DND-41 (cell line): ENCODE measurements at regions not wholly inside any gene's neighbourhood (a gene's known extent, or its start where the extent isn't known, plus 50 kb on each side); places are given as distances from the start of the nearest gene placed in this dataset.

Source experiments
- ATAC-seq: fragments of 200-7000 bp; cut with Tn5 transposase; 3 replicates; pipeline ENCODE4 v1.9.1; 2021; ENCODE audit warnings: low read depth; ENCODE audit not compliant: insufficient read depth
- DNase-seq: peaks from one replicate; pipeline ENCODE4 v3.0.0-alpha.2; 2020
- H2AFZ ChIP-seq: 2 replicates; pipeline ENCODE4 v1.6.0; 2012; ENCODE audit warnings: low read depth, low read length
- H3K27ac ChIP-seq: 2 replicates; pipeline ENCODE4 v1.5.1; 2012; ENCODE audit warnings: low read length, inconsistent platforms
- H3K27me3 ChIP-seq: fragments of 200-600 bp; sonication (generic); 2 replicates; pipeline ENCODE4 v1.6.0; 2012; ENCODE audit warnings: low read length, mild to moderate bottlenecking, inconsistent platforms; ENCODE audit not compliant: insufficient read depth, poor library complexity
- H3K36me3 ChIP-seq: 2 replicates; pipeline ENCODE4 v1.5.1; 2012; ENCODE audit warnings: low read length, inconsistent platforms; ENCODE audit not compliant: insufficient read depth
- H3K4me1 ChIP-seq: 2 replicates; pipeline ENCODE4 v1.5.1; 2012; ENCODE audit warnings: mild to moderate bottlenecking, low read length; ENCODE audit not compliant: insufficient read depth
- H3K4me2 ChIP-seq: 2 replicates; pipeline ENCODE4 v1.6.0; 2012; ENCODE audit warnings: mild to moderate bottlenecking, moderate library complexity, low read length, inconsistent platforms; ENCODE audit not compliant: insufficient read depth
- H3K4me3 ChIP-seq, 2 experiments: fragments of 200-600 bp in 1 of 2; shearing (Covaris generic) in 1 of 2; 2 replicates each; pipeline ENCODE4 v1.5.1; 2012 to 2016; ENCODE audit warnings: inconsistent platforms in 2 of 2, low read length in 2 of 2, mild to moderate bottlenecking in 2 of 2, low read depth in 1 of 2, moderate library complexity in 1 of 2
- H3K79me2 ChIP-seq: 2 replicates; pipeline ENCODE4 v1.6.0; 2012; ENCODE audit warnings: low read length, inconsistent platforms; ENCODE audit not compliant: insufficient read depth
- H3K9ac ChIP-seq: 2 replicates; pipeline ENCODE4 v1.6.0; 2012; ENCODE audit warnings: low read depth, mild to moderate bottlenecking, inconsistent platforms, low read length, moderate library complexity
- H3K9me3 ChIP-seq: 2 replicates; pipeline ENCODE4 v1.5.1; 2012; ENCODE audit warnings: low read length, moderate library complexity, mild to moderate bottlenecking, inconsistent platforms; ENCODE audit not compliant: insufficient read depth, severe bottlenecking
- H4K20me1 ChIP-seq: 2 replicates; pipeline ENCODE4 v1.6.0; 2012; ENCODE audit warnings: low read length; ENCODE audit not compliant: insufficient read depth
- EZH2 ChIP-seq: IDR thresholded peaks from 3 replicates; pipeline ENCODE4 v1.6.1; 2012; ENCODE audit warnings: borderline replicate concordance, low read depth, mild to moderate bottlenecking, moderate library complexity, low read length, inconsistent platforms; ENCODE audit not compliant: severe bottlenecking
- TF ChIP-seq, protein P1 (sequence below): IDR thresholded peaks from 2 replicates; pipeline ENCODE4 v1.5.1; 2012; ENCODE audit warnings: borderline replicate concordance, low read length, moderate library complexity, mild to moderate bottlenecking; ENCODE audit not compliant: poor library complexity, severe bottlenecking; ENCODE audit errors: extremely low read depth

DNA sequence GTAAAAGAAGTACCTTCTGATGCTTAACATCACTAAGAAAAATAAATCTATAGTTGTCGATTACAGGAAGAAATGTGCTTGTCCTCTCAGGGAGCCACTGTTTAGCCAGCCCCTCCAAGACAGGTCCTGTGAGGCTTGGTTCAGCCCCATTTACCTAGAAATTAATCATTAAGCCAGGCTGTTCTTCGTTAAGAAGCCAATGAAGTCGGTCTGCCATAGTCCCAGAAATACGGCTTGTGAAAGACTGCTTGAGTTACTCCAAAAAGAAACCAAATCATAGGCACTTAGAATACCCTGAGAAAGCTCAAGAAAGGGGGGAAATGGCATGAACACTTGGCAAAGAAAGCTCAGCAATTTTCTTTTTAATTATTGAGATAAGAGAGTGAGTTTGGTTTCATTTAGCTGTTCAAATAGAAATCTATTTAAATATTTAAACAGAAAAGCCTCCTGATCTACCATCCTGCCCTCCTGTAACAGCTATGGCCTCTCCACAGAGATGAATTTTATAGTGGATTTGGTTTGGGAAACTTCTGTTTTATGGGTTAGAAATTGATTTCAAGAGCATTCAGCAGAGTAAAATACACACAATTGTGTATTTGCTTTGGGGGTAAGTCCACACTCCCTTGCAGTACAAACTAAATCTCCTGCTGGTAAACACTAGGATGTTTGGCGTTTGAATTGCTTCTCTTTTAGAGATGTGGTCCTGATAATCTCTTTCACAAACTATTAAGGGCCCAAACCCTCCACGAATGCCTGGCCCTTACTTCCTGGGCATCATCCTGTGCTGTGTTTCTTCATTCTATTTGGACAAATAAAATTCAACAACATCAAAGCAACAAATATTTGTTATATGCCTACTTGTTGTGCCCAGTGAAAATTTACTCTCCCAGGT lies 234.4 kb downstream of the SEC23A start:
- H3K36me3 ChIP-seq, result no peaks in the 10 kb centered on the region
- no peak for DNase-seq
- no peak overlapping the region for H3K4me3 ChIP-seq
- TF ChIP-seq EZH2, result no peak
- TF ChIP-seq, protein P1, sequence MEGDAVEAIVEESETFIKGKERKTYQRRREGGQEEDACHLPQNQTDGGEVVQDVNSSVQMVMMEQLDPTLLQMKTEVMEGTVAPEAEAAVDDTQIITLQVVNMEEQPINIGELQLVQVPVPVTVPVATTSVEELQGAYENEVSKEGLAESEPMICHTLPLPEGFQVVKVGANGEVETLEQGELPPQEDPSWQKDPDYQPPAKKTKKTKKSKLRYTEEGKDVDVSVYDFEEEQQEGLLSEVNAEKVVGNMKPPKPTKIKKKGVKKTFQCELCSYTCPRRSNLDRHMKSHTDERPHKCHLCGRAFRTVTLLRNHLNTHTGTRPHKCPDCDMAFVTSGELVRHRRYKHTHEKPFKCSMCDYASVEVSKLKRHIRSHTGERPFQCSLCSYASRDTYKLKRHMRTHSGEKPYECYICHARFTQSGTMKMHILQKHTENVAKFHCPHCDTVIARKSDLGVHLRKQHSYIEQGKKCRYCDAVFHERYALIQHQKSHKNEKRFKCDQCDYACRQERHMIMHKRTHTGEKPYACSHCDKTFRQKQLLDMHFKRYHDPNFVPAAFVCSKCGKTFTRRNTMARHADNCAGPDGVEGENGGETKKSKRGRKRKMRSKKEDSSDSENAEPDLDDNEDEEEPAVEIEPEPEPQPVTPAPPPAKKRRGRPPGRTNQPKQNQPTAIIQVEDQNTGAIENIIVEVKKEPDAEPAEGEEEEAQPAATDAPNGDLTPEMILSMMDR, result no peak
- H3K4me1 ChIP-seq, result no peaks in the 10 kb centered on the region
- H3K9me3 ChIP-seq, result no peaks in the 10 kb centered on the region
- no peaks in the 10 kb centered on the region for H3K79me2 ChIP-seq
- H3K27ac ChIP-seq, result no peak overlapping the region
- H3K9ac ChIP-seq, result no peak overlapping the region
- no peak overlapping the region for H2AFZ ChIP-seq
- H3K4me2 ChIP-seq, result no peak overlapping the region
- no peak for ATAC-seq
- peaks cover 3% of the 10 kb centered on the region for H3K27me3 ChIP-seq
- no peaks in the 10 kb centered on the region for H4K20me1 ChIP-seq

DNA sequence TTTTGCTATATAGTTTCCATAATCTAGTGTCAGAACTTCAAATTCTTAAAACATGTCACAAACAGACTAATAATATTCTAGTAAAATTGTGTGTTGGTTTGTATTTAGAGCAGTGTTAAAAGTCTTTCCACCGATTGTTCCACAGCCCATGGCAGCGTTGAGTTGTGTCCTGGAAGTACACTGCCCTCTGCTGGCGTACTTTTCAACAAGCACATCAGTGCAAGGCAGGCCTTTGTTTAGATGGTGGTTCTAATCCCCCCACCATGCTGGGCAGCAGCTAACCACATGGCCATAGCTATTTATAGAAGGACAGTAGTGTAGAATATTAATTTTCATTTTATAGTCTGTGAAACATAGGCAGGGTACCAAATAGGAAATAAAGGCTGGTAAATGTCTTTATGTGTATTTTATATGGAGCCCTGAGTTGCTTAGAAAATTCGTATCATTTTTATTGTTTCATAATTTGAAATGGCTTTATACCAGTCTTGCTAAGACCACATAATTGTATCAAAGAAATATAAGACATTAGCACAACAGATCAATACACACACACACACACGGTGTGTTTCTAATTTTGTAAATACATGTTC lies 235.4 kb downstream of the SEC23A start:
- H3K27ac ChIP-seq, result no peak overlapping the region
- no peaks in the 10 kb centered on the region for H3K9me3 ChIP-seq
- H2AFZ ChIP-seq, result no peak overlapping the region
- DNase-seq (peak; percentile 67), ATAC-seq (peak; percentile 97)
- no peaks in the 10 kb centered on the region for H3K4me1 ChIP-seq
- H3K27me3 ChIP-seq, result peaks cover 3% of the 10 kb centered on the region
- no peaks in the 10 kb centered on the region for H4K20me1 ChIP-seq
- H3K4me3 ChIP-seq, result no peak overlapping the region
- H3K36me3 ChIP-seq, result no peaks in the 10 kb centered on the region
- no peak overlapping the region for H3K4me2 ChIP-seq
- H3K79me2 ChIP-seq, result no peaks in the 10 kb centered on the region
- no peak for TF ChIP-seq EZH2
- TF ChIP-seq, protein P1, result peak; percentile 90
- H3K9ac ChIP-seq, result no peak overlapping the region

DNA sequence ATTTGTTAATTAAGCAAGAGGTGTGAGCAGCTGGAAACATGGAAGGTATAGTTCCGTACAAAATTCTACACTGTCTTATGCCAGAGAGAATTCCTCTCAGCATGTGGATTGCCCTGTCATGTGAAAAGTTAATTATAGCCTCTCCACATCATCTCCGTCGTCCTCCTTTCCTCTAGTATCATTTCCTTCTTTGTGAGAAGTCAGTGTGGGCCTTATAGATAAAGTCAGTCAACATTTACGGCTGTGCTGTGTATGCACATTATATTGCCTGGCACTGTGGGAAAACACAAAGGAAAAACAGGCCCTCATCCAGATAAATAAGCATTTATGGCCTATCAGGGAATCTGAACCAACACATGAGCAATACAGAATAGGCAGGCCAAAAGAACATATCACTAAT lies 236.6 kb downstream of the SEC23A start:
- no peaks in the 10 kb centered on the region for H3K4me1 ChIP-seq
- no peak overlapping the region for H3K27ac ChIP-seq
- no peak overlapping the region for H2AFZ ChIP-seq
- H3K9ac ChIP-seq, result no peak overlapping the region
- H3K79me2 ChIP-seq, result no peaks in the 10 kb centered on the region
- no peak overlapping the region for H3K4me2 ChIP-seq
- no peak for DNase-seq
- no peak for TF ChIP-seq EZH2
- TF ChIP-seq, protein P1, result no peak
- peaks cover 3% of the 10 kb centered on the region for H3K27me3 ChIP-seq
- no peak overlapping the region for H3K4me3 ChIP-seq
- no peaks in the 10 kb centered on the region for H3K36me3 ChIP-seq
- H4K20me1 ChIP-seq, result no peaks in the 10 kb centered on the region
- H3K9me3 ChIP-seq, result no peaks in the 10 kb centered on the region
- no peak for ATAC-seq
